Astrocyte (in vitro differentiated cells and primary cell): ENCODE measurements at regions not wholly inside any gene's neighbourhood (a gene's known extent, or its start where the extent isn't known, plus 50 kb on each side); places are given as distances from the start of the nearest gene placed in this dataset.

ENCODE experiments used
- DNase-seq: peaks from one replicate; pipeline ENCODE4 v3.0.0-alpha.2; 2010; ENCODE audit warnings: low read depth
- FAIRE-seq: peaks from 2 replicates; lab custom pipeline; 2011; peaks lifted over from hg19 to GRCh38; lab: Jason Lieb, UNC
- H2AFZ ChIP-seq: 2 replicates; pipeline ENCODE4 v1.6.0; 2012; ENCODE audit warnings: low read depth, low read length, inconsistent platforms
- H3K27ac ChIP-seq: 2 replicates; pipeline ENCODE4 v1.5.1; 2011; ENCODE audit warnings: low read depth, low read length, inconsistent platforms
- H3K27me3 ChIP-seq: 2 replicates; pipeline ENCODE4 v1.6.0; 2011; ENCODE audit warnings: low read length, inconsistent platforms; ENCODE audit not compliant: insufficient read depth
- H3K36me3 ChIP-seq: 2 replicates; pipeline ENCODE4 v1.5.1; 2011; ENCODE audit warnings: low read length, inconsistent platforms; ENCODE audit not compliant: insufficient read depth
- H3K4me1 ChIP-seq: 2 replicates; pipeline ENCODE4 v1.5.1; 2011; ENCODE audit warnings: low read length, inconsistent platforms; ENCODE audit not compliant: insufficient read depth
- H3K4me2 ChIP-seq: 2 replicates; pipeline ENCODE4 v1.6.0; 2012; ENCODE audit warnings: low read length, inconsistent platforms
- H3K4me3 ChIP-seq: 2 replicates; pipeline ENCODE4 v1.5.1; 2011; ENCODE audit warnings: low read depth, mild to moderate bottlenecking, low read length, inconsistent platforms; ENCODE audit not compliant: insufficient read depth
- H3K79me2 ChIP-seq: 2 replicates; pipeline ENCODE4 v1.6.0; 2012; ENCODE audit warnings: mild to moderate bottlenecking, low read length, inconsistent platforms; ENCODE audit not compliant: insufficient read depth
- H3K9ac ChIP-seq: 2 replicates; pipeline ENCODE4 v1.6.0; 2012; ENCODE audit warnings: mild to moderate bottlenecking, low read length, inconsistent platforms
- H3K9me3 ChIP-seq: 2 replicates; pipeline ENCODE4 v1.5.1; 2012; ENCODE audit warnings: low read depth, mild to moderate bottlenecking, low read length, inconsistent platforms; ENCODE audit not compliant: insufficient read depth
- H4K20me1 ChIP-seq: 2 replicates; pipeline ENCODE4 v1.6.0; 2012; ENCODE audit warnings: low read length, inconsistent platforms; ENCODE audit not compliant: insufficient read depth
- H3K27ac Mint-ChIP-seq: one replicate; pipeline ENCODE4 v1.8.0; 2021; ENCODE audit warnings: mild to moderate bottlenecking, mixed read lengths; ENCODE audit not compliant: unreplicated experiment
- H3K27me3 Mint-ChIP-seq: one replicate; pipeline ENCODE4 v1.8.0; 2021; ENCODE audit warnings: low read depth, mixed read lengths; ENCODE audit not compliant: unreplicated experiment
- H3K36me3 Mint-ChIP-seq: one replicate; pipeline ENCODE4 v1.8.0; 2021; ENCODE audit warnings: low read depth, mixed read lengths; ENCODE audit not compliant: unreplicated experiment
- H3K4me1 Mint-ChIP-seq: one replicate; pipeline ENCODE4 v1.8.0; 2021; ENCODE audit warnings: low read depth, mixed read lengths; ENCODE audit not compliant: unreplicated experiment
- H3K4me3 Mint-ChIP-seq: one replicate; pipeline ENCODE4 v1.8.0; 2021; ENCODE audit warnings: mild to moderate bottlenecking, moderate library complexity, mixed read lengths; ENCODE audit not compliant: unreplicated experiment
- H3K9me3 Mint-ChIP-seq: one replicate; pipeline ENCODE4 v1.8.0; 2021; ENCODE audit warnings: mild to moderate bottlenecking, mixed read lengths; ENCODE audit not compliant: unreplicated experiment
- CTCF ChIP-seq: IDR thresholded peaks from 2 replicates; pipeline ENCODE4 v1.5.1; 2011; ENCODE audit warnings: low read depth, mild to moderate bottlenecking, inconsistent platforms, low read length, moderate library complexity; ENCODE audit not compliant: insufficient read depth
- EZH2 ChIP-seq: IDR thresholded peaks from 2 replicates; pipeline ENCODE4 v1.6.1; 2012; ENCODE audit warnings: mild to moderate bottlenecking, low read length, inconsistent platforms; ENCODE audit not compliant: insufficient read depth

- Histone ChIP-seq H3K9me3 (no peaks in the 10 kb centered on the region), H2AFZ (no peak overlapping the region), H3K27me3 (no peaks in the 10 kb centered on the region), H3K4me3 (no peak overlapping the region), H3K27ac (no peak overlapping the region), H3K36me3 (no peaks in the 10 kb centered on the region), H3K79me2 (no peaks in the 10 kb centered on the region), H3K4me2 (no peak overlapping the region), H4K20me1 (no peaks in the 10 kb centered on the region), H3K4me1 (no peaks in the 10 kb centered on the region), H3K9ac (no peak overlapping the region)
- no peak overlapping the region for H3K4me3 Mint-ChIP-seq
- DNase-seq (no peak), FAIRE-seq (no peak)
- no peaks in the 10 kb centered on the region for H3K36me3 Mint-ChIP-seq
- no peak overlapping the region for H3K27ac Mint-ChIP-seq
- no peaks in the 10 kb centered on the region for H3K4me1 Mint-ChIP-seq
- TF ChIP-seq CTCF (no peak), EZH2 (no peak)
- no peaks in the 10 kb centered on the region for H3K9me3 Mint-ChIP-seq
- no peaks in the 10 kb centered on the region for H3K27me3 Mint-ChIP-seq
Observed at GRCh38 chr3:28856796-28857195, 424.1 kb upstream of the RBMS3 start.

GRCh38 chr3:28859897-28860296, 421.0 kb upstream of the RBMS3 start:
- H3K9ac ChIP-seq, result no peak overlapping the region
- no peak overlapping the region for H2AFZ ChIP-seq
- no peaks in the 10 kb centered on the region for H3K79me2 ChIP-seq
- H3K27me3 ChIP-seq, result peaks cover 3% of the 10 kb centered on the region
- no peak for FAIRE-seq
- no peaks in the 10 kb centered on the region for H3K4me1 ChIP-seq
- no peak overlapping the region for H3K27ac Mint-ChIP-seq
- no peaks in the 10 kb centered on the region for H3K4me1 Mint-ChIP-seq
- H3K4me3 ChIP-seq, result no peak overlapping the region
- no peaks in the 10 kb centered on the region for H4K20me1 ChIP-seq
- H3K27me3 Mint-ChIP-seq, result no peaks in the 10 kb centered on the region
- no peaks in the 10 kb centered on the region for H3K36me3 Mint-ChIP-seq
- no peak overlapping the region for H3K4me2 ChIP-seq
- no peak for DNase-seq
- H3K4me3 Mint-ChIP-seq, result no peak overlapping the region
- H3K9me3 Mint-ChIP-seq, result no peaks in the 10 kb centered on the region
- no peak for TF ChIP-seq CTCF
- no peak for TF ChIP-seq EZH2
- no peaks in the 10 kb centered on the region for H3K9me3 ChIP-seq
- H3K36me3 ChIP-seq, result no peaks in the 10 kb centered on the region
- no peak overlapping the region for H3K27ac ChIP-seq

- no peaks in the 10 kb centered on the region for H3K79me2 ChIP-seq
- DNase-seq (no peak), FAIRE-seq (no peak)
- H4K20me1 ChIP-seq, result no peaks in the 10 kb centered on the region
- no peak overlapping the region for H2AFZ ChIP-seq
- no peaks in the 10 kb centered on the region for H3K36me3 ChIP-seq
- H3K27ac ChIP-seq, result no peak overlapping the region
- no peak overlapping the region for H3K4me3 Mint-ChIP-seq
- H3K4me1 ChIP-seq, result no peaks in the 10 kb centered on the region
- H3K27me3 ChIP-seq, result peaks cover 3% of the 10 kb centered on the region
- H3K9me3 Mint-ChIP-seq, result no peaks in the 10 kb centered on the region
- H3K36me3 Mint-ChIP-seq, result no peaks in the 10 kb centered on the region
- no peak overlapping the region for H3K4me3 ChIP-seq
- H3K27me3 Mint-ChIP-seq, result no peaks in the 10 kb centered on the region
- no peaks in the 10 kb centered on the region for H3K4me1 Mint-ChIP-seq
- H3K27ac Mint-ChIP-seq, result no peak overlapping the region
- TF ChIP-seq EZH2, result no peak
- no peak for TF ChIP-seq CTCF
- H3K9me3 ChIP-seq, result no peaks in the 10 kb centered on the region
- no peak overlapping the region for H3K9ac ChIP-seq
- H3K4me2 ChIP-seq, result no peak overlapping the region
Observed at GRCh38 chr3:28860307-28860706, 420.6 kb upstream of the RBMS3 start.
